ENCODE measurements at regions not wholly inside any gene's neighbourhood (a gene's known extent, or its start where the extent isn't known, plus 50 kb on each side); places are given as distances from the start of the nearest gene placed in this dataset.
"Not testable (repeated sequence)": the region's sequence is repeated elsewhere in the genome, so short reads cannot be mapped to it uniquely, and the experiment has no call there.

DNA sequence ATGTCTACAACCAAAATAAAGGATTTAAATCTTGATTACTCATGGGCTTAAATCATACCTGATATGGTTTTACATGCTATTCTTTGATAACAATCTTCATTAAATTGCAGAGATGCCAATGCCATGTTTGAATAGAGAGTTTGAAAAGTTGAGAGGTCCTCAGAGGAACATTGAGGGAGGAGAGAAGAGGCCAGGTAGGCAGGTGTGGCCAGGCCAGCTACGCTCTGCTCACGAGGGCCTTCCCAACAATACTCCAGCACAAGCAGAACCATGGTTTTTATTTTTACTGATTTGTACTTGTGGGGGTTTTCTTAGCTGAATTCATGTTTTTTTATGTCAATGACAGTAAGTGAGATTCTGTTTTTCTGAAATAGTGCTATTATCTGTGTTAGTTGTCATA, 158.1 kb upstream of the RFC3 start:
- Mint-ChIP-seq H3K4me3 (no peak overlapping the region), H3K27ac (no peak overlapping the region), H3K9me3 (ENCODE audit: low read depth) (no peaks in the 10 kb centered on the region), H3K36me3 (ENCODE audit: low read depth) (no peaks in the 10 kb centered on the region), H3K27me3 (peaks cover 8% of the 10 kb centered on the region), H3K4me1 (no peaks in the 10 kb centered on the region)
- ATAC-seq (no peak), DNase-seq (no peak)
- intact Hi-C loops (cut with DNase I, micrococcal nuclease) = no loop called here
- ChIA-PET POLR2A (no interaction called here), CTCF (no interaction called here)

- peaks cover 4% of the 10 kb centered on the region for H3K4me1 Mint-ChIP-seq
- no peaks in the 10 kb centered on the region for H3K9me3 Mint-ChIP-seq (ENCODE audit: low read depth)
- CTCF ChIA-PET = no interaction called here
- intact Hi-C loops (cut with DNase I, micrococcal nuclease) = no loop called here
- no peak overlapping the region for H3K27ac Mint-ChIP-seq
- POLR2A ChIA-PET = no interaction called here
- H3K4me3 Mint-ChIP-seq = no peak overlapping the region
- DNase-seq (no peak), ATAC-seq (no peak)
- H3K27me3 Mint-ChIP-seq = peaks cover 7% of the 10 kb centered on the region
- no peaks in the 10 kb centered on the region for H3K36me3 Mint-ChIP-seq (ENCODE audit: low read depth)
These were observed 155.6 kb upstream of the RFC3 start for GRCh38 chr13:33662392-33662791.

- no peaks in the 10 kb centered on the region for H3K36me3 Mint-ChIP-seq (ENCODE audit: low read depth)
- DNase-seq (no peak), ATAC-seq (no peak)
- H3K9me3 Mint-ChIP-seq (ENCODE audit: low read depth) = no peaks in the 10 kb centered on the region
- no peak overlapping the region for H3K27ac Mint-ChIP-seq
- H3K4me1 Mint-ChIP-seq = peaks cover 7% of the 10 kb centered on the region
- no peak overlapping the region for H3K4me3 Mint-ChIP-seq
- POLR2A ChIA-PET = interaction anchor here (0.7 kb wide), 1 partner anchor 14 kb away, joined by 3 read pairs; no protein-coding TSS in a partner anchor
- intact Hi-C loops (cut with DNase I, micrococcal nuclease) = no loop called here
- H3K27me3 Mint-ChIP-seq = no peaks in the 10 kb centered on the region
- CTCF ChIA-PET = no interaction called here
These were observed 152.2 kb upstream of the RFC3 start for GRCh38 chr13:33665626-33666175.

DNA sequence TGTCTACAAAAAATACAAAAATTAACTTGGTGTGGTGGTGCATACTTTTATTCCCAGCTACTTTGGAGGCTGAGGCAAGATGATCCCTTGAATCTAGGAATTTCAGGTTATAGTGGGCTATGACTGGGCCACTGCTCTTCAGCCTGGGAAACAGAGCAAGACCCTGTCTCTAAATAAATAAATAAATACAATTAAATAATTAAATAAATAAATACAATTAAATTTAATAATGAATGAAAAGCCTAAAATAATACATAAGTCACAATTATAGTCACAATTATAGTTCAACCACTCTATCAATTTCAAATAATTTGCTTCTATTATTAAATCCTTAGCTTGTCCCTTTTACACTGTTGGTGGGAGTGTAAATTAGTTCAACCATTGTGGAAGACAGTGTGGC, 146.4 kb upstream of the RFC3 start:
- no peak overlapping the region for H3K27ac Mint-ChIP-seq
- H3K4me1 Mint-ChIP-seq = peaks cover 14% of the 10 kb centered on the region
- H3K36me3 Mint-ChIP-seq (ENCODE audit: low read depth) = no peaks in the 10 kb centered on the region
- H3K27me3 Mint-ChIP-seq = no peaks in the 10 kb centered on the region
- no peak for ATAC-seq
- H3K9me3 Mint-ChIP-seq (ENCODE audit: low read depth) = peaks cover 3% of the 10 kb centered on the region
- H3K4me3 Mint-ChIP-seq = no peak overlapping the region
- intact Hi-C loops (cut with DNase I, micrococcal nuclease) = no loop called here
- no peak for DNase-seq
- CTCF ChIA-PET = no interaction called here
- POLR2A ChIA-PET = no interaction called here

- H3K4me3 Mint-ChIP-seq; DNase-seq; H3K27ac Mint-ChIP-seq; H3K9me3 Mint-ChIP-seq (ENCODE audit: low read depth); ATAC-seq; POLR2A ChIA-PET; intact Hi-C loops (cut with DNase I, micrococcal nuclease); H3K36me3 Mint-ChIP-seq (ENCODE audit: low read depth); H3K27me3 Mint-ChIP-seq: not testable (repeated sequence)
- CTCF ChIA-PET = interaction anchor here (0.7 to 1.1 kb wide), 2 partner anchors 49 to 1034 kb away, joined by 3 read pairs; no protein-coding TSS in a partner anchor
- H3K4me1 Mint-ChIP-seq = peaks cover 18% of the 10 kb centered on the region
These were observed 145.9 kb upstream of the RFC3 start for GRCh38 chr13:33672022-33672421.

DNA sequence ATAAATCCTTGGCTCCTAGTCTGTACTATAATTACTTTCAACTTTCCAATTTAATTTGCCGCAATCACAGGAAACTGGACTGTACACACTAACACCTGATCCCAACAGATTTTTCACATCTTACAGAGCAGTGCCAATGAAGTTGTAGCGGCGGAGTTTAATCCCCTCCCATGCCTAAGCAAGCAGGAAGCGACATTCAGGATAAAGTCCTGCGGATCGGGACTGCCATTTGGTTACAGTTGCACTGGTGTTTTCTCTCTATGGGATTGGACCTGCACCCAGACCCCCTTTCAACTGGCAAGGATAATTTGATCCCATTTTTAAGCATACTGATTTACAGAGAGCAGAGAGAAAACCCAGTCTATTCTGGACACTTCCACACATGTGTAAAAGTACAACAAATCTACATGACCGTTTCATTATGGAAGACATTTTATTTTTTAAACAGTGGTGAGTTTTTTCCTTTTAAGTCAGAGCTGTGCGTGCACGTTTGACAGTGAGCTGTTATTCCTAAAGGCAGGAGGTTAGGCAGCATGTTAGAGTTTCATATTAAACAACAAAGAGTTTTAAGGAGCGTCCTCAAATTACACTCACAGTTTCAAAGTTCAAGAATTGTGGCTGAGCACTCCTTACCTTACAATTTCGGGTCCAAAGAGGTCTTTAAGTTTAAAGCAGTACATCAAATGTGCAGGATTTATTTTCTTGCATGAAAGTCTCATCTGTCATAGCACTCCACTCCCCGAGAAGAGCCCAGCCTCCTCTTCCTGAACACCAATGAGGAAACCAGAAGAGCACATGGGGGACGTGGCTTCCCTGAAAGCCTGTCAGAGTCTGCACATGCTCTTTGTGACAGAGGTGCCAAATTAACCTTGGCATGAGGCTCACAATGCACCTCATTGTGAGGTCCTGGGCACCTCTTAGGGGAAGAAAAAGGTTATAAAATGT, 141.6 kb upstream of the RFC3 start:
- Mint-ChIP-seq H3K4me1 (peaks cover 37% of the 10 kb centered on the region), H3K4me3 (peak overlapping the region; percentile 45), H3K27ac (peak overlapping the region; percentile 77), H3K27me3 (no peaks in the 10 kb centered on the region), H3K36me3 (ENCODE audit: low read depth) (peaks cover under 1% of the 10 kb centered on the region), H3K9me3 (ENCODE audit: low read depth) (peaks cover 3% of the 10 kb centered on the region)
- DNase-seq (peak; percentile 56), ATAC-seq (peak; percentile 39)
- ChIA-PET POLR2A (no interaction called here), CTCF (no interaction called here)
- intact Hi-C loops (cut with DNase I, micrococcal nuclease) = loop anchor here in 1 of 2 experiments (5.0 kb wide), 2 partner anchors 481 to 1139 kb away; partner anchors contain the start of gene N4BP2L2

DNA sequence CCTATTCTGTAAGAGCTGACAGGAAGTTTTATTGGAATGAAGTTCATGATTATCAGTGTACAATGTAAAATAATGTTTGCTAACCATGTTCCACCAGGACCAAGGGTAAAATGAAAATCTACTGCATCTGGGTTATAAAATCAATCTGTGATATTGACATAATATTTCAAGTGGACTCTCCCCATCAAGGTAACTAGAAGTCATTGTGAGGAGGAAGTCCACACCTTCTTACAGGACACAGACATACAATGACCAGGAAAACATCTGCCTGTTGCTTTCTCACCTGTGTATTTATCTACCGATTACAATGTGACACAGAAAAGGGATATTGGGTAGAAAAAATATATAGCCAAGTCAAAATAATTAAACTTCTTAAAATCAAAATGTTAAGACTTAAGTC, 140.7 kb upstream of the RFC3 start:
- ATAC-seq = no peak
- CTCF ChIA-PET = interaction anchor here (2.1 to 2.3 kb wide), 2 partner anchors 39 to 134 kb away, joined by 5 to 8 read pairs; no protein-coding TSS in a partner anchor
- Mint-ChIP-seq H3K27me3 (no peaks in the 10 kb centered on the region), H3K4me3 (no peak overlapping the region), H3K27ac (peak overlapping the region; percentile 69), H3K4me1 (peaks cover 37% of the 10 kb centered on the region), H3K36me3 (ENCODE audit: low read depth) (peaks cover 3% of the 10 kb centered on the region), H3K9me3 (ENCODE audit: low read depth) (peaks cover under 1% of the 10 kb centered on the region)
- POLR2A ChIA-PET = no interaction called here
- no peak for DNase-seq
- intact Hi-C loops (cut with DNase I, micrococcal nuclease) = loop anchor here in 1 of 2 experiments (5.0 kb wide), 2 partner anchors 480 to 1140 kb away; partner anchors contain the start of gene N4BP2L2

- Mint-ChIP-seq H3K9me3 (ENCODE audit: low read depth) (no peaks in the 10 kb centered on the region), H3K4me1 (peaks cover 37% of the 10 kb centered on the region), H3K27ac (peak overlapping the region; percentile 62), H3K36me3 (ENCODE audit: low read depth) (peaks cover 5% of the 10 kb centered on the region), H3K4me3 (no peak overlapping the region), H3K27me3 (no peaks in the 10 kb centered on the region)
- POLR2A ChIA-PET = interaction anchor here (1.4 to 1.5 kb wide), 2 partner anchors 44 to 65 kb away, joined by 3 to 7 read pairs; no protein-coding TSS in a partner anchor
- CTCF ChIA-PET = interaction anchor here (0.8 to 2.3 kb wide), 4 partner anchors 12 to 135 kb away, joined by 3 to 8 read pairs (median 4); no protein-coding TSS in a partner anchor
- DNase-seq (no peak), ATAC-seq (no peak)
- intact Hi-C loops (cut with DNase I, micrococcal nuclease) = loop anchor here in 1 of 2 experiments (5.0 kb wide), 2 partner anchors 479 to 1141 kb away; partner anchors contain the start of gene N4BP2L2
These were observed 139.9 kb upstream of the RFC3 start for GRCh38 chr13:33678084-33678483.

DNA sequence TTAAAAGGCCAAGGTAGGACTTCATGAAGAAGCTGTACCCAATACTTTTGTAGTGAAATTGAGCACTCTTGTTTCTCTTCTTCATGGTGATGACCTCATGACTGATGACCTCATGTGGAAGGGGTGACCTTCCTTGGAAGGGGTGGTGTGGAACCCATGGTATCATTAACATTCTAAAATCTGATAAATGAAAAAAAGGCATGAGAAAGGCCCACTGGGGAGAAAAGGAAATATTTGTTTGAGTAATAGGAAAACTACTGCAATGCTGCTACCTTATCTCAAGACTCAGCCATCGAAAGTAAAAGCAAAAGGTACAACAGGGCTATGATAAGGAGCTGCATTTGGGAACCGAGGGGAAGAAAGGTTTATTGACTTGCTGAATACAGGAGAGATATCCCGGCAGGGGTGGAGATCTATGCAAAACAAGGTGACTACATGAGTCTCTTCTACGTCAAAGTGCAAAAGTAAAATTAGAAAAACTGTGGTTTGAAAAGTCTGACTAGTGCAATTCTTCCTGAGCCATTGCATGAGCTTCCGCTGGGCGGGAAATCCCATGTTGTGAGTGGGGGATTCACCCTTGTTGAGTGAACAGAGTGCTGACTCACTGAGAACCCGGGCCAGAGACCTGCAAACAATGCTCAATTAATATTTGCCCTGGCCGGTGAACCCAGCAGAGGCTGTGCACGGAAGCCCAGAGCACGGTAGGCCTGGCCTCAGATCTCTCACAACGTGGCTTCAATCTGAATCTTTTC, 138.9 kb upstream of the RFC3 start:
- H3K36me3 Mint-ChIP-seq (ENCODE audit: low read depth) = peaks cover 5% of the 10 kb centered on the region
- H3K4me1 Mint-ChIP-seq = peaks cover 37% of the 10 kb centered on the region
- intact Hi-C loops (cut with DNase I, micrococcal nuclease) = loop anchor here (1.0 to 5.0 kb wide), 9 partner anchors 40 to 1142 kb away; partner anchors contain the start of genes N4BP2L2 (in 1 of the 2) and RFC3 (in 1 of the 2)
- H3K9me3 Mint-ChIP-seq (ENCODE audit: low read depth) = no peaks in the 10 kb centered on the region
- peak overlapping the region; percentile 64 for H3K4me3 Mint-ChIP-seq
- H3K27ac Mint-ChIP-seq = peak overlapping the region; percentile 89
- ATAC-seq (peak; percentile 90), DNase-seq (peak; percentile 91)
- H3K27me3 Mint-ChIP-seq = no peaks in the 10 kb centered on the region
- POLR2A ChIA-PET = interaction anchor here (0.5 to 1.5 kb wide), 6 partner anchors 11 to 69 kb away, joined by 3 to 7 read pairs (median 4); no protein-coding TSS in a partner anchor
- CTCF ChIA-PET = interaction anchor here (0.8 to 2.3 kb wide), 9 partner anchors 11 to 451 kb away, joined by 3 to 8 read pairs (median 4); no protein-coding TSS in a partner anchor

GRCh38 chr13:33679658-33680012, 138.3 kb upstream of the RFC3 start:
- H3K4me1 Mint-ChIP-seq = peaks cover 37% of the 10 kb centered on the region
- no peak for ATAC-seq
- intact Hi-C loops (cut with DNase I, micrococcal nuclease) = loop anchor here (1.0 to 5.0 kb wide), 9 partner anchors 40 to 1142 kb away; partner anchors contain the start of genes N4BP2L2 (in 1 of the 2) and RFC3 (in 1 of the 2)
- DNase-seq = no peak
- ChIA-PET CTCF (interaction anchor here (0.9 to 2.3 kb wide), 7 partner anchors 23 to 451 kb away, joined by 3 to 8 read pairs (median 3); no protein-coding TSS in a partner anchor), POLR2A (interaction anchor here (0.5 to 1.5 kb wide), 5 partner anchors 11 to 69 kb away, joined by 3 to 7 read pairs (median 3); no protein-coding TSS in a partner anchor)
- H3K27me3 Mint-ChIP-seq = no peaks in the 10 kb centered on the region
- H3K27ac Mint-ChIP-seq = peak overlapping the region; percentile 89
- no peaks in the 10 kb centered on the region for H3K9me3 Mint-ChIP-seq (ENCODE audit: low read depth)
- peaks cover 5% of the 10 kb centered on the region for H3K36me3 Mint-ChIP-seq (ENCODE audit: low read depth)
- H3K4me3 Mint-ChIP-seq = peak overlapping the region; percentile 64
